ENCODE measurements at regions not wholly inside any gene's neighbourhood (a gene's known extent, or its start where the extent isn't known, plus 50 kb on each side); places are given as distances from the start of the nearest gene placed in this dataset.

GRCh38 chr12:60269611-60270269, 673.9 kb downstream of the SLC16A7 start:
- H3K27me3 Mint-ChIP-seq = no peaks in the 10 kb centered on the region
- no peak overlapping the region for H3K27ac Mint-ChIP-seq
- ATAC-seq = no peak
- no peaks in the 10 kb centered on the region for H3K36me3 Mint-ChIP-seq (ENCODE audit: low read depth)
- CTCF ChIA-PET = no interaction called here
- intact Hi-C loops (cut with micrococcal nuclease) = no loop called here
- peaks cover 2% of the 10 kb centered on the region for H3K9me3 Mint-ChIP-seq
- no peak for DNase-seq
- no peak for TF ChIP-seq CTCF (IDR thresholded peaks at IDR 0.05)
- POLR2A ChIA-PET = no interaction called here
- no peak overlapping the region for H3K4me3 Mint-ChIP-seq
- no peaks in the 10 kb centered on the region for H3K4me1 Mint-ChIP-seq (ENCODE audit: low read depth)

DNA sequence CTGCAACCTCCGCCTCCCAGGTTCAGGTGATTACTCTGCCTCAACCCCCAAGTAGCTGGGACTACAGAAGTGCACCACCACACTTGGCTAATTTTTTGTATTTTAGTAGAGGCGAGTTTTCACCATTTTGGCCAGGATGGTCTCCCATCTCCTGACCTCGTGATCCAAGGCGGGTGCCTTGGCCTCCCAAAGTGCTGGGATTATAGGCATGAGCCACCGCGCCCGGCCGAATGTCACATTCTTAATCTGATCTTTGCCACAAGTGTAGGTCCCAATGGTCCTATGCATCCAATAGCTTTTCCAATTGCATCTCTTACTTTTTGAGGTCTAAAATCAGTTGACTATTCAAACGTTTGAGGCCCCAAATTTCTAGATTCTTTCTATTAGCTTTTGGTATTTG, 676.0 kb downstream of the SLC16A7 start:
- intact Hi-C loops (cut with micrococcal nuclease) = no loop called here
- ATAC-seq = no peak
- Mint-ChIP-seq H3K9me3 (peaks cover 2% of the 10 kb centered on the region), H3K27ac (no peak overlapping the region), H3K4me1 (ENCODE audit: low read depth) (no peaks in the 10 kb centered on the region), H3K27me3 (no peaks in the 10 kb centered on the region), H3K36me3 (ENCODE audit: low read depth) (no peaks in the 10 kb centered on the region), H3K4me3 (no peak overlapping the region)
- ChIA-PET POLR2A (no interaction called here), CTCF (no interaction called here)
- DNase-seq = no peak
- no peak for TF ChIP-seq CTCF (IDR thresholded peaks at IDR 0.05)

GRCh38 chr12:60278209-60278608, 682.4 kb downstream of the SLC16A7 start:
- DNase-seq = no peak
- CTCF ChIA-PET = no interaction called here
- Mint-ChIP-seq H3K4me1 (ENCODE audit: low read depth) (no peaks in the 10 kb centered on the region), H3K9me3 (no peaks in the 10 kb centered on the region), H3K4me3 (no peak overlapping the region), H3K27me3 (no peaks in the 10 kb centered on the region), H3K27ac (no peak overlapping the region), H3K36me3 (ENCODE audit: low read depth) (no peaks in the 10 kb centered on the region)
- POLR2A ChIA-PET = no interaction called here
- intact Hi-C loops (cut with micrococcal nuclease) = no loop called here
- ATAC-seq = no peak
- no peak for TF ChIP-seq CTCF (IDR thresholded peaks at IDR 0.05)

DNA sequence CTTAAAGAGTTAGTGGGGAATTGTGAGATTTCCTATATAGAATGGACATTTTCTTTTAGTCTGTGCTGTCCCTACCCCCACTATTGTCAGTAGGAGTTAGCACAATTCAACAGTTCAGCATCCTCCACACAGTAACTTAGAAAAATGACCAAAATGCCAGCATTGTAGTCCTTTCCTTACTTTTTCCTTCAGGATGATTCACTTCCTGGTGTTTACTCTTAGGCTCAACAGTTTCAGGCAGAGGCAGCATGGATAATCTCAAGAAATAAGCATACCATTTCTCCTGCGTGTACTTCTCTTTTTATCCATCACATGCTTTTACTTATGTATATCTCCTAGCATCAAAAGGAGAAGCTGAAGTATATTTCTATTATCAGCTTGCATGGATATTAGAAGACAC, 683.4 kb downstream of the SLC16A7 start:
- no peaks in the 10 kb centered on the region for H3K9me3 Mint-ChIP-seq

GRCh38 chr12:60281522-60281921, 685.7 kb downstream of the SLC16A7 start:
- H3K4me3 Mint-ChIP-seq = no peak overlapping the region
- H3K27ac Mint-ChIP-seq = no peak overlapping the region
- ATAC-seq = no peak
- no peaks in the 10 kb centered on the region for H3K36me3 Mint-ChIP-seq (ENCODE audit: low read depth)
- no peaks in the 10 kb centered on the region for H3K27me3 Mint-ChIP-seq
- H3K4me1 Mint-ChIP-seq (ENCODE audit: low read depth) = no peaks in the 10 kb centered on the region
- no peak for DNase-seq
- no peak for TF ChIP-seq CTCF (IDR thresholded peaks at IDR 0.05)
- intact Hi-C loops (cut with micrococcal nuclease) = no loop called here
- H3K9me3 Mint-ChIP-seq = no peaks in the 10 kb centered on the region
- CTCF ChIA-PET = no interaction called here
- POLR2A ChIA-PET = no interaction called here

More for the DNA sequence above, 683.4 kb downstream of the SLC16A7 start:
- ATAC-seq (no peak), DNase-seq (no peak)
- intact Hi-C loops (cut with micrococcal nuclease) = no loop called here
- Mint-ChIP-seq H3K27me3 (no peaks in the 10 kb centered on the region), H3K36me3 (ENCODE audit: low read depth) (no peaks in the 10 kb centered on the region), H3K4me3 (no peak overlapping the region), H3K27ac (no peak overlapping the region), H3K4me1 (ENCODE audit: low read depth) (no peaks in the 10 kb centered on the region)
- CTCF ChIA-PET = no interaction called here
- no peak for TF ChIP-seq CTCF (IDR thresholded peaks at IDR 0.05)
- POLR2A ChIA-PET = no interaction called here
